ENCODE measurements at regions not wholly inside any gene's neighbourhood (a gene's known extent, or its start where the extent isn't known, plus 50 kb on each side); places are given as distances from the start of the nearest gene placed in this dataset.

- DNase-seq: no peak
Observed at GRCh38 chr5:152994033-152994680, 496.3 kb upstream of the GRIA1 start.

GRCh38 chr5:152995214-152995725 lies 495.2 kb upstream of the GRIA1 start:
- no TSS peak for BruUV-seq (replicated peaks)
- TF ChIP-seq, protein P1, sequence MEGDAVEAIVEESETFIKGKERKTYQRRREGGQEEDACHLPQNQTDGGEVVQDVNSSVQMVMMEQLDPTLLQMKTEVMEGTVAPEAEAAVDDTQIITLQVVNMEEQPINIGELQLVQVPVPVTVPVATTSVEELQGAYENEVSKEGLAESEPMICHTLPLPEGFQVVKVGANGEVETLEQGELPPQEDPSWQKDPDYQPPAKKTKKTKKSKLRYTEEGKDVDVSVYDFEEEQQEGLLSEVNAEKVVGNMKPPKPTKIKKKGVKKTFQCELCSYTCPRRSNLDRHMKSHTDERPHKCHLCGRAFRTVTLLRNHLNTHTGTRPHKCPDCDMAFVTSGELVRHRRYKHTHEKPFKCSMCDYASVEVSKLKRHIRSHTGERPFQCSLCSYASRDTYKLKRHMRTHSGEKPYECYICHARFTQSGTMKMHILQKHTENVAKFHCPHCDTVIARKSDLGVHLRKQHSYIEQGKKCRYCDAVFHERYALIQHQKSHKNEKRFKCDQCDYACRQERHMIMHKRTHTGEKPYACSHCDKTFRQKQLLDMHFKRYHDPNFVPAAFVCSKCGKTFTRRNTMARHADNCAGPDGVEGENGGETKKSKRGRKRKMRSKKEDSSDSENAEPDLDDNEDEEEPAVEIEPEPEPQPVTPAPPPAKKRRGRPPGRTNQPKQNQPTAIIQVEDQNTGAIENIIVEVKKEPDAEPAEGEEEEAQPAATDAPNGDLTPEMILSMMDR (IDR thresholded peaks at IDR 0.05; ENCODE audit: unreplicated experiment): no peak
- CTCF ChIA-PET: no interaction called here

More at GRCh38 chr5:152994033-152994680, 496.3 kb upstream of the GRIA1 start:
- Mint-ChIP-seq H3K4me3 (ENCODE audit: low read depth, unreplicated experiment) (no peak overlapping the region), H3K27ac (ENCODE audit: unreplicated experiment) (no peak overlapping the region), H3K4me1 (ENCODE audit: low read depth, unreplicated experiment) (no peaks in the 10 kb centered on the region), H3K9me3 (ENCODE audit: low read depth, unreplicated experiment) (peaks cover 9% of the 10 kb centered on the region), H3K27me3 (ENCODE audit: unreplicated experiment) (no peaks in the 10 kb centered on the region), H3K36me3 (ENCODE audit: insufficient read depth, unreplicated experiment) (no peaks in the 10 kb centered on the region)
- TF ChIP-seq, protein P1 (IDR thresholded peaks at IDR 0.05; ENCODE audit: unreplicated experiment): no peak
- CTCF ChIA-PET: no interaction called here
- no TSS peak for BruUV-seq (replicated peaks)
- intact Hi-C loops (cut with micrococcal nuclease; ENCODE audit: unreplicated experiment): no loop called here

GRCh38 chr5:153005711-153006110 lies 484.8 kb upstream of the GRIA1 start:
- Mint-ChIP-seq H3K36me3 (ENCODE audit: insufficient read depth, unreplicated experiment) (no peaks in the 10 kb centered on the region), H3K27ac (ENCODE audit: unreplicated experiment) (no peak overlapping the region), H3K4me3 (ENCODE audit: low read depth, unreplicated experiment) (no peak overlapping the region), H3K27me3 (ENCODE audit: unreplicated experiment) (no peaks in the 10 kb centered on the region), H3K9me3 (ENCODE audit: low read depth, unreplicated experiment) (peaks cover 16% of the 10 kb centered on the region), H3K4me1 (ENCODE audit: low read depth, unreplicated experiment) (no peaks in the 10 kb centered on the region)
- TF ChIP-seq, protein P1 (IDR thresholded peaks at IDR 0.05; ENCODE audit: unreplicated experiment): no peak
- no TSS peak for BruUV-seq (replicated peaks)
- no peak for DNase-seq
- CTCF ChIA-PET: no interaction called here
- intact Hi-C loops (cut with micrococcal nuclease; ENCODE audit: unreplicated experiment): no loop called here

More at GRCh38 chr5:152995214-152995725, 495.2 kb upstream of the GRIA1 start:
- Mint-ChIP-seq H3K4me3 (ENCODE audit: low read depth, unreplicated experiment) (no peak overlapping the region), H3K27me3 (ENCODE audit: unreplicated experiment) (no peaks in the 10 kb centered on the region), H3K27ac (ENCODE audit: unreplicated experiment) (no peak overlapping the region), H3K9me3 (ENCODE audit: low read depth, unreplicated experiment) (peaks cover 7% of the 10 kb centered on the region), H3K4me1 (ENCODE audit: low read depth, unreplicated experiment) (no peaks in the 10 kb centered on the region), H3K36me3 (ENCODE audit: insufficient read depth, unreplicated experiment) (no peaks in the 10 kb centered on the region)
- DNase-seq: no peak
- intact Hi-C loops (cut with micrococcal nuclease; ENCODE audit: unreplicated experiment): no loop called here

- peaks cover 20% of the 10 kb centered on the region for H3K9me3 Mint-ChIP-seq (ENCODE audit: low read depth, unreplicated experiment)
- intact Hi-C loops (cut with micrococcal nuclease; ENCODE audit: unreplicated experiment): no loop called here
- no peaks in the 10 kb centered on the region for H3K36me3 Mint-ChIP-seq (ENCODE audit: insufficient read depth, unreplicated experiment)
- H3K27me3 Mint-ChIP-seq (ENCODE audit: unreplicated experiment): no peaks in the 10 kb centered on the region
- TF ChIP-seq, protein P1 (IDR thresholded peaks at IDR 0.05; ENCODE audit: unreplicated experiment): no peak
- H3K27ac Mint-ChIP-seq (ENCODE audit: unreplicated experiment): no peak overlapping the region
- H3K4me3 Mint-ChIP-seq (ENCODE audit: low read depth, unreplicated experiment): no peak overlapping the region
- H3K4me1 Mint-ChIP-seq (ENCODE audit: low read depth, unreplicated experiment): no peaks in the 10 kb centered on the region
- no TSS peak for BruUV-seq (replicated peaks)
- no peak for DNase-seq
- CTCF ChIA-PET: interaction anchor here (0.6 kb wide), 2 partner anchors 435 to 476 kb away, joined by 3 to 4 read pairs; no protein-coding TSS in a partner anchor
Observed at GRCh38 chr5:153006681-153007080, 483.8 kb upstream of the GRIA1 start.

Data from Calu3 (cell line).